Activated CD4-positive, alpha-beta T cell treated with anti-CD3 and anti-CD28 coated beads, Interleukin-2, Interleukin-6, amounts not matched to agents 100 ng/mL and 50 ng/mL, durations not matched to agents 16 hours and 8 hours (primary cell): ENCODE measurements at regions not wholly inside any gene's neighbourhood (a gene's known extent, or its start where the extent isn't known, plus 50 kb on each side); places are given as distances from the start of the nearest gene placed in this dataset.
"Not testable (repeated sequence)": the region's sequence is repeated elsewhere in the genome, so short reads cannot be mapped to it uniquely, and the experiment has no call there.

Experiments used
- DNase-seq: peaks from one replicate; pipeline ENCODE4 v3.0.0-alpha.2; 2020

DNA sequence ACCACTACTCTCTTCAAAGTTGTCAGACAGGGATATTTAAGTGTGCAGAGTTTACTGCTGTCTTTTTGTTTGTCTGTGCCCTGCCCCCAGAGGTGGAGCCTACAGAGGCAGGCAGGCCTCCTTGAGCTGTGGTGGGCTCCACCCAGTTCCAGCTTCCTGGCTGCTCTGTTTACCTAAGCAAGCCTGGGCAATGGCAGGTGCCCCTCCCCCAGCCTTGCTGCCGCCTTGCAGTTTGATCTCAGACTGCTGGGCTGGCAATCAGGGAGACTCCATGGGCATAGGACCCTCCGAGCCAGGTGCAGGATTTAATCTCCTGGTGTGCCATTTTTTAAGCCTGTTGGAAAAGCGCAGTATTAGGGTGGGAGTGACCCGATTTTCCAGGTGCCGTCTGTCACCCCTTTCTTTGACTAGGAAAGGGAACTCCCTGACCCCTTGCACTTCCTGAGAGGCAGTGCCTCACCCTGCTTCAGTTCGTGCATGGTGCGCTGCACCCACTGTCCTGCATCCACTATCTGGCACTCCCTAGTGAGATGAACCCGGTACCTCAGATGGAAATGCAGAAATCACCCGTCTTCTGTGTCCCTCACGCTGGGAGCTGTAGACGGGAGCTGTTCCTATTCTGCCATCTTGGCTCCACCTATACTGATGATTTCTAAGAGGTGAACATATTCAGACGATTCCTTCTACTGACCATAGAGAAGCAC lies 167.6 kb downstream of the CXXC4 start:
- DNase-seq: not testable (repeated sequence)

DNA sequence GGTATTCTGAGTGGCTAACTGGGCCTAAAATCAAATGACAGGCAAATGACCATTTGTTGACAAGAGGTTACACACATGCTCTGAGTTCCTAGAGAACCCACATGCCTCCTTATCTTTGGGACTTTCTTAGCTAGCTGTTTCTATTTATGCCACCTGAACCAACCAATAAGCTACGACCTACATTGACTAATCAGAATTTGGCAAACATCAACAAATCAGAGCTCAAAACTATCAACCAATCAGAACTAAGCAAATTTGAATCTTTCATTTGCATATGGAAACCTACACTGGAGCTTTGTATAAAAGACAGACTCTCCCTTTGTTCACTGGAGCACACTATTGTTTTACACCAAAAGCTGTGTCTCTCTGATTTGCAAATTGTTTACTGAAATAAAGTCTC lies 192.0 kb downstream of the CXXC4 start:
- DNase-seq: no peak

DNA sequence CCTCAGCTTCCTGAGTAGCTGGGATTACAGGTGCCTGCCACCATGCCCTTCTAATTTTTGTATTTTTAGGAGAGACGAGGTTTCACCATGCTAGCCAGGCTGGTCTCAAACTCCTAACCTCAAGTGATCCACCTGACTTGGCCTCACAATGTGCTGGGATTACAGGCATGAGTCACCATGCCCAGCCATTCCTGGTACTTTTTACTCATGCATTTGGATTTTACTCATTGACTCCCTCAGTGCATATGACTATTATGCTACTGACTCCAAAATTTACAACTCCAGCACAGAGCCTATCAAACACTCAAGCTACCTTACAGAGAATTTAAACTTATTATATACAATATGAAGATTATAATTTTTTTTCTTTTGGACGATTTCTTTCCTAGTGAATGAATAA lies 199.9 kb downstream of the CXXC4 start:
- no peak for DNase-seq

DNA sequence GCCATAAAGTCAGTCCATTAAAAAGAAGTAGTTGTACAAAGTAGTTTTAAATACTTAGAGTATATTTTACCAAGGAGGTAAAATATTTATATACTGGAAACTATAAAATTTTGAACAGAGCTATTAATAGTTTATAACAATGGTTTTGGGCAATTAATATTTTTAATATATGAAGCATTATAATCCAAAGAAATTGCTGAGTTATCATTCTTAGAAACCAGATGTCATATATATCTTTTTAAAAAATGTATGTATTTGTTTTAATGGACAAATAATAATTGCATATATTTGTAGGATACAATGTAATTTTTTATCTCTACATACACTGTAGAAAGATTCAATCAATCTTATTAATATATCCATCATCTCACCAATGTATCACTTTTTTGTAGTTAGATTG lies 207.8 kb downstream of the CXXC4 start:
- no peak for DNase-seq

DNA sequence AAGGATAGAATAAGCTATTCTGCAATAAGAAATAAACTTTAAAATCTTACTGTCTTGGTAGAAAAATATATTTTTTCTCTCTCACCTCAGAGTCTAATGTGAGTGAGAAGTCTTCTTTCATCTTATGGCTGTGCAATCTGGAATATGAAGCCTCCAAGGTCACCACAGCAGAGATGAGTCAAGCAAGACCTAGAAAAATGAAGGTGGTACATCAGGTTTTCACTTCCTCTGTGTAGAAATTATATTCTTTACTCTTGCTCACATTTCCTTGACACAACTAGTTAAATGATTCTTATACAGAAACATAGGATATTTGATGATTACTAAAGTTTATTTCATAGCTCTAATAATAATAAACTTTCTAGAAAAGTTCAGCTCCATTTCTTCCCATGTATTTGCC lies 211.4 kb downstream of the CXXC4 start:
- DNase-seq: no peak

DNA sequence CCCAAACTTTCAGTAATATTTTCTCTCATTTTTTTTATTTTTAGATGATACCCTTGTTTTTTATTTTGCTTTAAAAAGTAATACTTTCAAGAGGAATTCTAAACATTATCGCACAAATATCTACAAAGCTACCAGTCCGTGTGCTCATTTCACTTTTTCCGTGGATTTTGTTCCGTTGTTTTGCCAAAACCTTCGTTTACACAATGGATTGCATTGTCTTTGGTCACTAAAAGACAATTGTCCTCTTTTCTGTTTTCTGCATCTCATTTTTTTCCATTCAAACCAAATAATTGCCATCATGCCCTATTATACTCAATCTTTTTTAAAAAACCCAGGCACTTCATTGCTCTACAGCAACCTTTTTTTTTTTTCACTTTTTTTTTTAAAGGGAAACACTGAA lies 214.9 kb downstream of the CXXC4 start:
- DNase-seq: no peak

DNA sequence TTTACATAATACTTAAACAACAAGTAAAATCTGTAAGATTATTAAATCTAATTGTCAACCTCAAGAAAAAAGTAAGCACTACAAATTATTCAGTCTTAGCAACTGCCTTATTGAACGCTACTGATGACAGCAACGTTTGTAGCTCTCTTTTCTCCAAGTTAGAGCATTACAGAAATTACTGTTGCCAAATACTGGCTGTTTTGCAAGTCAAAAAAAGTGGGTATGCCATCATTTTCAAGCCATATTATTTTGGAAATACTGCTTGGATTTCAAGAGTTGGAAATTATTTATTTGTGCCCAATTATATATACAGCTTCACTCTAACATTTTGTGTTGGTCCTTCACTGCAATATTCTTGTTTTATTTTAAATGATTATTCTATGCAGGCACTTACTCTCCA lies 221.7 kb downstream of the CXXC4 start:
- no peak for DNase-seq

DNA sequence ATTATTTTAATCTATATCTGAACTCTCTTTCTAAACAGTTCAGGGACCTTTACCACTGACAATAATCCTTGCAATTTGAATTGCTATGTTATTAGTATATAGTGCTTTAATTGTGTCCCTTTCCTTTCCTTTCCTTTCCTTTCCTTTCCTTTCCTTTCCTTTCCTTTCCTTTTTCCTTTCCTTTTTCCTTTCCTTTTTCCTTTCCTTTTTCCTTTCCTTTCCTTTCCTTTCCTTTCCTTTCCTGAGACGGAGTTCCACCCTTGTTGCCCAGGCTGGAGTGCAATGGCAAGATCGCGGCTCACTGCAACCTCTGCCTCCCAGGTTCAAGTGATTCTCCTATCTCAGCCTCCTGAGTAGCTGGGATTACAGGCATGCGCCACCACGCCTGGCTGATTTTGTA lies 225.1 kb downstream of the CXXC4 start:
- not testable (repeated sequence) for DNase-seq

DNA sequence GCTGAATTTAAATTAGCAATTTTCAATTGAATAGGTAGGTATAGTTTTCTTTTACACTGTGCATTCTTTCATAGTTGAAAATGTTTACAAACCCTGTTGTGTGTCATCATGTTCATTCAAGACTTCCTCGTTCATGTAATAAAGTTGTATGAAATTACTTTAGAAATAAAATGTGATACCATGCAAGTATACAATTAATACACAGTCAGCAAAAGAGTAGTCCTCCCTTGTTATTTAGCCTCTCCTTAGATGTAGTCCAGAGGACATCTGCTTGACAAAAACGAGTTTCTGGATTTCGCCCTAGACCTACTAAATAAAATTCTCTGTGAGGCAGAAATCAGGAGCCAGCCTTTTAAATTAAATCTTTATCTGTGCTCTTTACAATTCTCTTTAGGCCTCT lies 231.6 kb downstream of the CXXC4 start:
- DNase-seq: no peak

DNA sequence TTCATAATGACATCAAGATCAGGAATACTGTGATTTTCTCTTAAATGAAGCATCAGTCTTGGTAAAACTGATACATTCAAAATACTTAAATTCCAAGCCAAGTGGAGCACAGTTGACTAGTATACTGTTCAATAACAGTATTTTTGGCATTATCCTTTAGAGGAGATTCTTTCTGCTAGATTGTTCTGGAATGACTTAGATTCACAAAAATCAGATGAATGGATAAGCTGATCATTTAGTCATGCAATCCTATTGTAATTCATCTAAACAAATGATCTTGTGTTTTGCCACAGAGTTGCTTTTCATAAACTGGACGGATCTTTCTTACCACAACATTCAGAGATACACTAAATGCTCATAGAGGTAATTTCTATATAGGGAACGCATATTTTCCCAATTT lies 232.0 kb downstream of the CXXC4 start:
- no peak for DNase-seq

DNA sequence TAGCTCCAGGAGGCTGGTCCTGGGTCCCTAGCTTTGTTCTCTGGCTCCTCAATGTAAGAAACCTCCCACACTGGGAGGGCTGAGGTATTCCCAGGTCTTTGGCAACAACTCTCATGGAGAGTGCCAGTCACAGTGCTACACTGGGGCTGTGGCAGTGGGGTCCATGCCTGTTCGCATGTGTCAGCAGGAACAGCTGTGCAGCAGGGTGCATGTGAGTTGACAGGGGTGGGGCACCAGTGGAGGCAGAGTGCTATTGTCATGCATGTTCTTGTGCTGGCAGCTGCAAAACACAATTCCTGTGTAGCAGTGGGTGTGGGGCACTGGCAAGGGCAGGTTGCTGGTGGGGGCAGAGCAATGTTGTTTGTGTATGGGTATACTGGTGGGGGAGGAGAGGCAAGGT lies 246.0 kb downstream of the CXXC4 start:
- no peak for DNase-seq

DNA sequence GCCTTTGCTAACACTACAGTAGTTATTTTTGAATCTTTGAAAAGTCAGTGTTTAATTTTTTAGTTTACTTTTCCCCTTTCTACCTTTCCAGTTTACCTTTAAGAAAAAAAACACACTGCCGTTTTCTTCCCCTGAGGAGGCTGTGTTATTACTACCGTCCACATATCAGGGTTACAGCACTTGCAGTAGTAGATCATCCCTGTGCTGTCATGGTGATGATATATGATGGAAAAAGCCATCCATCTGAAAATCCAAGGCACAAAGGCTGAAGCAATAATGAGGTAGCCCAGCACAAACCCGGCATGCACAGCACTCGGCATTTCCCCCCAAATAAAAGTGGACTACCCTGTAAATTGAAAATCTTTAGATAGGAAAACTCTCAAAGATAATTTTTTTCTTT lies 258.7 kb downstream of the CXXC4 start:
- no peak for DNase-seq

DNA sequence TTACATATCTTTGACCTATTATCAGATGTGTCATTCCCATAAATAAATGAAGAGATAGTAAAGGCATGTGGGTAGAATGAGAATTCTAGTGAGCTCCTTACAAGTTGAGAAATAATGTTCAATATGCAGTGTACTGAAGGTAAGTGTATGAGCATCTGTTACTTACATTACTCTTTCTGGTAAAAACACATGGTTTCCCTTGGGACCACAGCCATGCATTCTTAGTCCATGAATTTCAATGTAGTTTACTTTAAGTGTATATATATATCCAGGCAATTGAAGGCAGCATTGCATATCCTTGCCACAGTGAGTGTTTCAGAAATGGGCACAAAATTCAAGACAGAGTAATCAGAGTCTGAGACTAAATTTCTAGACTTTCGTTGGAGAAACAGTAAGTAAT lies 277.2 kb downstream of the CXXC4 start:
- DNase-seq: no peak

DNA sequence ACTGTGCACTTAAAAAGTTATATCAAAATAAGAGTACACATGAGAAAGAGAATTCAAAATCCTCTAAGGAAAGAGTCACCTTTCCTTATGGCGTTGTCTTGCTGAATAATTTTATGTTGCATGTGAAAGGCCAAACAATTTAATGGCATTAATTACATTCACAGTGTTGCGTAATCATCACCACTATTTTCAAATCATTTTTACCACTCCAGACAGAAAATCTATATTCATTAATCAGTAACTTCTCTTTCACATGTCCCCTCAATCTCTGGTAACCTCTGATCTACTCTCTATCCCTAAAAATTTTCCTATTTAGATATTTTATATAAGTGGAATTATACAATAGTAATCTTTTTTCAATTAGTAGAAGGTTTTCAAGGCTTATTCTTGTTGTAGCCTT lies 283.0 kb downstream of the CXXC4 start:
- no peak for DNase-seq

DNA sequence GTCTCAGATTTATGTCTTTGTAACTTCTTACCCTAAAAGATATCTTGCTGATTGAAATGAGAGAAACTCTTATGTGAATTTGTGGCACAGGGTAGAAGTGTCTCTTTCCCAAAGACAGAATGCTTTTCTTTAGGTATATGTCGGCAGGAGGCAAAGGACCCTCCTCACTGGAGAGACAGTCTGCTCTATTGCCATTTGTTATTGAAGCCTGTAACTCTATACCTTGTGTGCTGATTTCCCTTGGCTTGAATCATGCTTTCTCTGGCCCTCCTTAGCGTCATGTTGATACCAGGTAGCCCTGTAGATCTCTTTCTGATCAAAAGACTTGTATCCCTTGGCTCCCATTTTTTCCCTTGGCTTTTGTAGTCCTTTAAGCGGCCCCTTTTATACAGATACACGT lies 284.3 kb downstream of the CXXC4 start:
- DNase-seq: no peak

DNA sequence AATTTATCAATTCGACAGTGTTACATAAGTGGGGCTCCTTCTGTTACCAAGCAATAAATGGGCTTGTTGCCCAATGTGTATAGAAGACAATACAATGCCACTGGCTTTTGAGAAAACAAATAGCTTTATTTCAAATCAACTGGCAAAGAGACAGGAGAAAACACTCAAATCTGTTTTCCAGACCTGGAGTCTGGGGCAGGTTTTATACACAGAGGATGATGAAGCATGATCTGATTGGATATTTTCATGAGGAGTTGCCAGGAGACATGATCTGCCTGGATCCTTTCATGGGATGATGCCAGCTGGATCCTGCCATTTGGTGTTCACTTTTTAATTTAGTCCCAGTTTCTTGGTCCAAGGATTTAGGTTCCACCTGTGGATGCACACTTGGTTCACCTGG lies 287.9 kb downstream of the CXXC4 start:
- DNase-seq: no peak

DNA sequence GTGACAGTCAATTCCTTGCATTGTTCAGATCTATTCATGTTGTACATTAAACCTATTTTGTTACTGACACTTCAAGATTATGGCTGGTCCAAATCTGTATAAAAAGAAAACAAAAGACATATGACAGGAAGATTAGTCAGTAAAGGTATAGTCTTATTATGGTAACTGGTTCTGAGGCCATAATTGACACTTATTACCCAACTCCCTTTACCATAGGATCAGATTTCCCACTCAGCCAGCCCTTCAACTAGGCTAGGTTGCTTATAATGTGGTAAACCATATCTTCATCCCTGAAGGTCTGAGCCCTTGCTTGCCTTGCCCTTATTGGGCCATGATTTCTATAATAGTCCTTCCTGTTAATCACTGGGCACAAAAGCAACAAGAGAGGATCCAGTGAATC lies 289.6 kb downstream of the CXXC4 start:
- no peak for DNase-seq

DNA sequence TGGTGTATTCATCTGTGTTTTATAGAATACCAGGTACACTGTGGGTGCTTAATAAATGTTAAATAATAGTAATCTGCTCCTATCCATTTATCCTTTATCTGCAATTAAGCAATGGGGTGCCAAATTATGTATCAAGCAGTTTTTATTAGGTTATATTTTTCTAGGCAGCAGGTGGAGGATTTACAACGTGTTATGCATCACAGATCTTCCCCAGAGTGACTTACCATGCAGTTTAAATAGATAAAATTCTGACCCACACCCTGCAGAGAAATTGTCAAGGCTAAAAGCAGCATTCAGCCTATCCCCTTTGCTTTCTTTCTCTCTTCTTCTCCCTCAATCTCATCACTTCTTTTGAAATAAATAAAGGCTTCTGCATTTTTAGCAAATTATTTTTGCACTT lies 306.4 kb downstream of the CXXC4 start:
- DNase-seq: no peak

DNA sequence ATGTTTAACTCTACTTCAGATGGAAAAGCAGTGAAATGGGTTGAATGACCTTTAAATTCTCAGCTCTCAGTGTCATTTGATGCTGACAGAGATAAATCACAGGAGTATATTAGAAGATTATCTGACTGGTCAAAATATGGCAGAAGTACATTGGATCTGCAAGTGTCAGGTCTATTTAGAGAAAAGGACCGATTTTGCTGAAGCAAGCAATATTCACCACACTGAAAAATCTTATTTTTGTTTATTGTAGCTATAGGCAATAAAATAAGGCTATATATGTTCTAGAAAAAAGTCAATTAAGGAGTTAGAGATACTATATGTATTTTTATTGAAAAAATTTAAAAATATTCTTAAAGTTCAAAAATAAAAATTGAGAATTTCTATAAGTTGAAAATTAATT lies 325.3 kb downstream of the CXXC4 start:
- DNase-seq: no peak

DNA sequence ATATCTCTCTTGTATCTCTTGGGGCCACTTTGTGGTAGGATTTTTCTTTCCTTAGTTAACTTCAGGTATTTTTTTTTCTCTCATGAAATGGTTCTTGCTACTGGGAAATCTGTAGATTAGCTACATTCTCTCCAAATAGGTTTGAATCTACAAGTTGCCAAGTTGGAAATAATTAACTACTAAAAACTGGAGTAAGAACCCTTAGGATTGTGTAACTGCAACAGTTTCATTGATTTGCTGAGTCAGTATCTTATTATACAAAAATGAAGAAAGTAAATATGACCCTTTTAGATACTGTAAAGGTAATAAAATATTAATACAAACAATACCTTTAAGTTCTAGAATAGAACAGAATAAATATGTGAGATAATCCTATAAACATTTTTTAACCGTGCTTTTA lies 327.9 kb downstream of the CXXC4 start:
- no peak for DNase-seq

DNA sequence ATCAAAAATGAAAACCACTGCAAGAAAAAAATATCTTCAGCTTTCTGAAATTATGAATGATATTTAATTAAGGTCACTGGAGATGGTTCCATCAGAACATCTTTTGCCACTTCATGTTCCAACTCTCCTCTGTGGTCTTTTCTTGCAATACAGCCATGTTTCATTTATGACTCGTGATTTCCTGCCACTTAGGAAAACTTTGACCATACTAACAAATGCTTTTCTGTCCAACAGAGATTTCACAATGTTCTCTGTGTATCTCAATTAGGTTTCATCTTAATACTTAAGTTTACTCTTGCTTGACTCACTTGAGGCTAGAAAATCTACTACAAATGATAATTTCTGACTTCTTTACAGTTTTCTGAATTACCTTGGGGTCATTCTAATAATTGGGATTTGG lies 330.9 kb downstream of the CXXC4 start:
- no peak for DNase-seq

DNA sequence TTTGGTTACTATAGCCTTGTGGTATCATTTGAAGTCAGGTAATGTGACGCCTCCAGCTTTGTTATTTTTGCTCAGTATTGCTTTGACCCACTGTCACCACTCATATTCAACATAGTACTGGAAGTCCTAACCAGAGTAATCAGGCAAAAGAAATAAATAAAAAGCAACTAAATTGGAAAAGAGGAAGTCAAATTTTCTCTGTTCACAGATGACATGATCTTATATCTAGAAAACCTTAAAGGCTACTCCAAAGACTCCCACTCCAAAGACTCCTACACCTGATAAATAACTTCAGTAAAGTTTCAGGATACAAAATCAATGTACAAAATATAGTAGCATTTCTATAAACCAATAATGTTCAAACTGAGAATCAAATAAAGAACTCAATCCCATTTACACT lies 348.6 kb downstream of the CXXC4 start:
- no peak for DNase-seq

DNA sequence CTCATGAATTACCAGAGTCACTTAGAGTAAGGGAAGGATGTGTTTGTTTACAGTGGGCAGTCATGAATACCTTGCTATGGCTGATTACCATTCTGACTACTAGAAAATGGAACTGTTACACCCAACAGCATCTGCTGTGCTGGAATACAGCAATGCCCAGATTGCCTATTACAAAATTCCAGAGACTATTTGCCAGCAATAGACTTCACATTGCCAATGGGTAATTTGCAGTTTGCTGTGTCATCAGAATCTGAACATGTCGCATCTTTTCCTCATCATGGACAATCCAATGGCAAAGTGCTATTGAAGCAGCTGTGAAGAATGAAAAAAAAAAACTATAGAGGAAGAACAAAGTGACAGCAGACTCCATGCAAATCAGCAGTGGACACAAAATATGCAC lies 356.6 kb downstream of the CXXC4 start:
- no peak for DNase-seq

DNA sequence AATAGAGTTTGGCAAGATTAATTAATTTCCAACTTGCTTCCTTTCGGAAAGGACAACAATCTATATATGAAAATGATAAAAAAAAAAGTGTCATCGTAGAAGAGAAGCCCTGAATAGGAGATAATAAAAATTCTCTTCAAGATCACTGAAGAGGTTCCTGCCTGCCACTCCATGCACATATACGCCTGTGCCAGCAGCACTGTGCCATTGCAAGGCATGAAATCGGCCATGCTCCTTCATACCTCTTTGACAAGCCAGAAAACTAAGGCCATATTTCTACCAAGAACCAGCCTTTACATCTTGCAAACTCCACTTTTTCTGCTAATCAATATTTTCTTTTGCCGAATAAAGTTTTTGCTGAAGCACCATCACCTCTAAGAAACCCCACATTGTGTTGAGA lies 365.5 kb downstream of the CXXC4 start:
- no peak for DNase-seq

DNA sequence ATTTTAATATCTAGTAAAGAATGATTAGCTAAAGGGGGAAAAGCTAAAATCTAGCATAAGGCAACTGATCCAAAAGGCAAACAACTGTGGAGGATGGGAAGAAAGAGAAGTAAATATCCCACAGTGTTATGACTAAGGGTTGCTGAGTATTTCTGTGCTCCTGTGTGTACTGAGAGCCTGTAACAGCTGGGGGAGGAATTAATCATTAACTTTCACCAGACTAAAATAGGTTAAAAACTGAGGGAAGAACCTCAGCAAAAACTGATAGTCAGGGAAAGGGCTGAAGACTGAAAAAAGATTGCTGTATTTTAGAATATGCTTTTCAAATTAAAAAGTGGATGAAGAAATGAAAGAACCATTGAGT lies 365.9 kb downstream of the CXXC4 start:
- no peak for DNase-seq
